GM11168 (cell line): ENCODE measurements at regions not wholly inside any gene's neighbourhood (a gene's known extent, or its start where the extent isn't known, plus 50 kb on each side); places are given as distances from the start of the nearest gene placed in this dataset.

Experiments
- in situ Hi-C: fragments of 300-500 bp; cut with MboI; formaldehyde crosslinking; loops from one replicate; pipeline ENCODE4 v1.12.0; 2022; ENCODE audit warnings: low sequenced_read_pairs; ENCODE audit not compliant: unreplicated experiment

DNA sequence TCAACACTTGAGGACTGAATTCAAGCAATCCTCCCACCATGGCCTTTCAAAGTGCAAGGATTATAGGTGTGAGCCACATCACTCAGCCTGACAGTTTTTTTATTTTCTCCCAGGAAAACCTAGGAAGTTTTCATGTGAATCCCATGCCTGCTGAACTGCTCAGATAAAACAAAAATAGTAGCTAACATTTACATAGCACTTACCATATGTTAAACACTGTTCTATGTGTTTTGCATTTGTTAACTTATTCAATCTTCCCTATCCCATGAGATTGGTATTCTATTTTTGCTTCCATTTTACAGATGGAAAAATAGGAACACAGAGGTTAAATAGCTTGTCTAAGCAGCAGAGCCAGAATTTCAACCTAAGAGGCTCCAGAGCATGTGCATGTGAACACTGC, 157.4 kb upstream of the KCTD1 start:
- in situ Hi-C loops, result no loop called here

DNA sequence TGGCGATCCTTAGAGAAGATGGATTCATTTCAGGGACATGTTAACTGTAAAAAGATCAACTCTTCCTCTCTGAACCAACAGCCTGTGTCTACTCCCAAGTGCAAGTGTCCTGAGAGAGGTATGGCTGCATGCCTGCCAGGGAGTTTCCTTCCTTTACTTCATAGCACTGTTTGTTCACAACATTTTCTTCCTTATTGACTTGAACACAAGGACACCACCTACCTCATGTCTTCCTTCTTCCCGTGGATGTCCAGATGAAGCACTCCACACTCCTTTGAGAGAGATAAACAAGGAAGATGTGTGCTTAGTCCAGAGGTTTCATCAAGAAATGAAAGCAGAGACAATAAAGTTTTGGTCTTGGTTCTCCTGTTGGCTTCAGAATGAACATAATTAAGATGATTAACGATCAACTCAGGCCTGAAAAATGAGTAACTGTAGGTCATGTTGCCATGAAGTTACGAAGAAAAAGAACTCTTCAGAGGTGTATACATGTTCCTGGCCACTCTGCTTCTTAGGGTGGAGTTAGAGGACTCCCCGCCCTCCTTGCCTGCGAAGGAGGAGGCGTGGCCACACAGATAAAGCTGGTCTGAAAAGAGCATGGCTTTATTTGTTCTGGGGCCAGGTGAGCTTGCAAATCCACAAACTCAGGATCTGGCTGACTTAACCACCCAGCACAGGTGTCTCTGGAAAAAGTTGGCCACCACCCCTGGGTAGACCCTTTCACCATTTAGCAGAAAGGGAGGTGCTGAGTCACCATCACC, 155.0 kb upstream of the KCTD1 start:
- in situ Hi-C loops, result no loop called here

GRCh38 chr18:26702086-26702485, 153.7 kb upstream of the KCTD1 start:
- in situ Hi-C loops, result no loop called here

- in situ Hi-C loops, result no loop called here
These were observed 152.4 kb upstream of the KCTD1 start for GRCh38 chr18:26700728-26701127.

DNA sequence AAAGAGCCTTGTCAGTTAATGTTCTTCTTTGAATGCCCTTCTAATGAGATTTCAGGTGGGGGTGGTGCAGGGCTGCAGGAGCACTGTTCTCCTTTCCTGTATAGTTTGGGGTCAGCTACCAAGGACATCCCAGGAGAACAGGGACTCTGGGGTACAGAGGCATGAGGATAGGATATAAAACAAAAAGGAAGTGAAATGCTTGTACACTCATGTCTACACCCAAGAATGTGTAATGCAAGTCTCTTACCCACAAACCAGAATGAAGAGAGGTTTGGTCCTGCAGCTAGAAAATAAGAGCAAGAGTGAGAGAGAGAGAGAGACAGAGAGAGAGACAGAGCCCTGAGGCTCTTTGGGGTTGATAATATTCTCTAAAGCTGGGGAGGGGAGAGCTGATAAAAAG, 151.8 kb upstream of the KCTD1 start:
- in situ Hi-C loops, result no loop called here

GRCh38 chr18:26697186-26697884, 149.0 kb upstream of the KCTD1 start:
- in situ Hi-C loops, result no loop called here

GRCh38 chr18:26696786-26697185, 148.4 kb upstream of the KCTD1 start:
- in situ Hi-C loops, result no loop called here

DNA sequence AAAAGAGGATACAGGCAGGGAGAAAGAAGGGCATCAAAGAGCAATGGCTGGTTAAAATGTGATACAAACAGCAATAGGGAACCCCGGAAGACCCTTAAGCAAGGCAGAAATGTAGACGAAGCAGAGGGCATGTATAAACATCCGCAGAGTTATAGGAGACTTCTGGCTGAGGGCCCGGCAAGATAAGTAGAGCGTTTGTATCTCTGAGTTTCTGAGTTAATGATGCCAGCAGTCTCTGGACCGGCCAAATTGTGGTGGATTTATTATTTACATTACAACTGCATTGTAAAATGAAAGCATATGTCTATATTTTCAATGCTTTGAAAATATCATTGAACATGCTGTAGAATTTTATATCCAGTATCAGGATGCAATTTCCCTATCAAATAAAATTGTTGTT, 148.0 kb upstream of the KCTD1 start:
- in situ Hi-C loops, result no loop called here

GRCh38 chr18:26689226-26689879, 141.0 kb upstream of the KCTD1 start:
- in situ Hi-C loops, result no loop called here

DNA sequence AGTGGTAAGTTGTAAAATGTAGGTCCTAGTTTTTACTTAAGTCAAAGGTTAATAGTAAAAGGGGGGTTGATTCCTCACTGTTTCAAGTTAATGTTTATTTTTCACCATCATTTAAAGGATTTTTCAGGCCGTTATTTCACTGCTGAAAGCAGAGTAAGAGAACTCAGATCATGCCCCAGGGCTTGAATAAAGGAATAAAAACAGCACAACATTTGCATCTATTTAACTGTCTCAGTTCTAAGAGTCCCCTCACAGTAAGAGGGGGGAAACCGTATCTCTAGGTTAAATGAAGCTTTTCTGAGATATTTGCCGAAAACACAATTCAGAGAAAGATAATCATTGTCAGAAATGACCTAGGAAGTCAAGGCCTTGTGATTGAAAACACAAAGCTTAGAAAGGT, 138.2 kb upstream of the KCTD1 start:
- in situ Hi-C loops, result no loop called here

GRCh38 chr18:26685438-26686157, 137.2 kb upstream of the KCTD1 start:
- in situ Hi-C loops, result no loop called here

- in situ Hi-C loops, result no loop called here
These were observed 129.6 kb upstream of the KCTD1 start for GRCh38 chr18:26677957-26678356.

DNA sequence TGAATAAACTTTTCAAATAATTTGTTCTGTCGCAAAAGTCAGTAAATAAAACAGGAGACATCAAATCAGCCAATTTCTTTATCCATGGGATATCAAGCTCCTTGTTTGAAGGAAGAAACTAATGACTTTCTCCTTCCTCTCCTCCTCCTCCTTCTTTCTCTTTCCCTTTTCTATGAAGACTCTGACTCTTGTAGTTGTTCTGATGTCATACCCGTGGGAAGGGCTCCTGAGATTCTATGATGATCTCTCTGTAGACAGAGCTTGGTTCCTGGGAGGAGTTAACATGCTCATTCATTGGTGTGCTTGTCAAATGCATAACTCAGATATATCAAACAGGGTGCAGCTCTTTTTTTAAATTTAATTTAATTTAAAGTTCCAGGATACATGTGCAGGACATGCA, 118.7 kb upstream of the KCTD1 start:
- in situ Hi-C loops, result no loop called here

- in situ Hi-C loops, result no loop called here
These were observed 114.6 kb upstream of the KCTD1 start for GRCh38 chr18:26662996-26663395.

GRCh38 chr18:26657631-26658581, 109.6 kb upstream of the KCTD1 start:
- in situ Hi-C loops, result loop anchor here (10.0 kb wide), 1 partner anchor 353 kb away; no protein-coding TSS in a partner anchor

DNA sequence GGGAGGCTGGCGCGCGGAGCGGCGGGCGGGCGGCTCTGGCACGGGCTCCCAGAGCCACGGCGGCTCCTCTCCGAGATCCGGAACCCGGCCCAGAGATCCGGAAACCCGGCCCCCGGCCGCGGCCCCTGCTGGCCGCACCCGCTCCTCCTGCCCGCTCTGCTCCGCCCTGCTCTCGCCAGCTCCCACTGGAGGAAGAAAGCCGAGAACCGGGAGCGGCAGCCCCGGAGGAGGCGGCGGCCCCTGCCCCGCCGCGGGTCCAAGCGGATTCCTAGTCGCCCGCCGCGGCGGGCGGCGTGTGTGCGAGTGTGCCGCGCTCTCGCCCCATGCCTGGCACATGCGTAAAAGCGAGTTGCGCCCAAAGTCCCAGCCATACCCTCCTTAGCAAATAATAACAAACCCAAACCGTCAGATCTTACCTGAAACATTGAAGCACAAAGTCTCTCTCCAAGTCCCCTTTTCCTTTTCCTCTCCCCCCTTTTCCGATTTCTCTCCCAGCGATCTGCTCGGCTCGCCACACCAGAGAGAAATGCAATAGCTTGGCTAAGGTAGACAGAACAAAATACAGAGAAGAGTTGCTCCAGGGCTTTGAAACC, 108.7 kb upstream of the KCTD1 start:
- in situ Hi-C loops, result loop anchor here (10.0 kb wide), 1 partner anchor 352 kb away; no protein-coding TSS in a partner anchor

DNA sequence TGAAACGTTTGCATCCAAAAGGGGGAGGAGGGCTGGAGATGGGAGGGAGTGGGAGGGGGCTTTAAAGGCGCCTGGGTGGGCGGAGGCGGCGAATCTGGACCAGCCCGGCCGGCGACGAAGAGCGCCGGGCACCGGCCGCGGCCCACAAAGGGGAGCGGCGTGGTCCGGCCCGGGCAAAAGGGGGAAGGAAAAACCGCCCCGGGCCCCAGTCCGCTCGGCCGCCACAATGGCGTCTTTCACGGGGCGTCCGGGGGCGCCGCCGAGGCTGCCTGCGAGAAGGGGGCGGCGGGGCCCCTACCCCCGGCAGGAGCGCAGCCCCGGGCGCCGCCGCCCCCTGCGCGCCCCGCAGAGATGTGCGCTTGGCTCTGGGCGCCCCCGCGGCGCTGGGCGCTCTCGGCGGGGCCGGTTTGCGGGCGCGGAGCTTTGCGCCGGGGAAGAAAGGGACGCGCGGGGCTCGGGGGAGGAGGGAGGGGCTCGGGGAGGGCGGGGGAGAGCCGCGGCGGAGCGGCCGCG, 108.1 kb upstream of the KCTD1 start:
- in situ Hi-C loops, result loop anchor here (10.0 kb wide), 1 partner anchor 352 kb away; no protein-coding TSS in a partner anchor

- in situ Hi-C loops, result loop anchor here (10.0 kb wide), 1 partner anchor 351 kb away; no protein-coding TSS in a partner anchor
These were observed 107.4 kb upstream of the KCTD1 start for GRCh38 chr18:26655525-26656430.
